Aorta (tissue), 5 donors: ENCODE measurements at regions not wholly inside any gene's neighbourhood (a gene's known extent, or its start where the extent isn't known, plus 50 kb on each side); places are given as distances from the start of the nearest gene placed in this dataset.

ENCODE experiments used
- ATAC-seq: fragments of 200-7000 bp; cut with Tn5 transposase; one replicate; pipeline ENCODE4 v1.9.1; 2022; ENCODE audit warnings: moderate library complexity; ENCODE audit not compliant: low FRiP score
- DNase-seq, 2 donors: peaks; one replicate each; pipeline ENCODE4 v3.0.0-alpha.2; 2020
- H3K27ac ChIP-seq, 2 donors: one replicate each; pipeline ENCODE4 v1.5.1; 2013; ENCODE audit warnings: low read length in 2 of 2, mild to moderate bottlenecking in 2 of 2, moderate library complexity in 2 of 2, control low read depth in 1 of 2, inconsistent platforms in 1 of 2, low read depth in 1 of 2
- H3K27me3 ChIP-seq, 2 donors: one replicate each; pipeline ENCODE4 v1.6.1; 2013; ENCODE audit warnings: control low read depth in 1 of 2, low read length in 1 of 2, mild to moderate bottlenecking in 1 of 2, moderate library complexity in 1 of 2; ENCODE audit not compliant: insufficient read depth in 2 of 2, control insufficient read depth in 1 of 2
- H3K36me3 ChIP-seq, 2 donors: one replicate each; pipeline ENCODE4 v1.6.1; 2013; ENCODE audit warnings: control low read depth in 1 of 2, low read length in 1 of 2, mild to moderate bottlenecking in 1 of 2; ENCODE audit not compliant: insufficient read depth in 2 of 2, control insufficient read depth in 1 of 2
- H3K4me1 ChIP-seq, 2 donors: one replicate each; pipeline ENCODE4 v1.6.1; 2013; ENCODE audit warnings: low read length in 2 of 2, control low read depth in 1 of 2, mild to moderate bottlenecking in 1 of 2, moderate library complexity in 1 of 2; ENCODE audit not compliant: insufficient read depth in 2 of 2, control insufficient read depth in 1 of 2
- H3K4me3 ChIP-seq, 2 donors: one replicate each; pipeline ENCODE4 v1.5.1; 2013; ENCODE audit warnings: low read length in 2 of 2, control low read depth in 1 of 2, mild to moderate bottlenecking in 1 of 2
- H3K9me3 ChIP-seq: one replicate; pipeline ENCODE4 v1.6.1; 2013; ENCODE audit warnings: mild to moderate bottlenecking, low read length; ENCODE audit not compliant: control insufficient read depth
- WGBS, 2 donors: extraction: QIAGEN DNeasy Blood & Tissue Kit; methylation state at CpG; one replicate each; pipeline ENCODE4 v1.1.7; 2013; 5-methylcytosine and 5-hydroxymethylcytosine counted together
- intact Hi-C, 2 donors: fragments of 100-400 bp; cut with DNase I; formaldehyde crosslinking; loops; one replicate each; pipeline versions ENCODE4 v1.14.2 to v1.15.0; 2022
- donor health status: healthy with polysubstance abuse.
- donor health status: Bipolar disorder and iron deficiency.
- donor health status: DM: no; HTN: no; CAD: no.
- donor health status: DM: no; HTN: no; CAD: no.
- donor health status: DM: yes; HTN: yes; CAD: no.

DNA sequence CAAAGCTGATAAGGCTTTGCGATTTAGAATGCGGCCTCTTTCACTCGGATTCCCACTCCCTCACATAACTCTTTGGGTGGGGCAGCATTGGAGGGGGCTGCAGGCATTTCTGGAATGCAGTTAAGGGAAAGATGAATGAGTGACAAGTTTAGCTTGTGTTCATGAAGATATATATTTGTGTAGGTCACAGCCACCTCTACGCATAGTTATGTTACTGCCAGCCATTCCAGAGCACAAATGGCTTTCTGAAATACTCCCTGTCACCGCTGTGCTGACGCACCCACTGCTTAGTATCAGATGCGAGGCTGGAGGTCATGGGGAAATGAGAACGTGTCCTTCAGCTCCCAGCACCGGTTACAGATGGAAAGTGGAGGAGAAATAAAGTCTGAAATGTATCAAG is 54.1 kb upstream of the ATP1A1 start:
- Histone ChIP-seq H3K4me1 (no peaks in the 10 kb centered on the region), H3K9me3 (no peaks in the 10 kb centered on the region), H3K27me3 (no peaks in the 10 kb centered on the region), H3K27ac (no peak overlapping the region), H3K4me3 (no peak overlapping the region), H3K36me3 (no peaks in the 10 kb centered on the region)
- ATAC-seq: no peak
- DNase-seq: no peak
- 54 to 61% methylated on average over 9 of the region's 9 CpGs for WGBS, 2 donors
- intact Hi-C loops: loop anchor here in 1 of 2 donors (10.0 kb wide), 1 partner anchor 194 kb away; no protein-coding TSS in a partner anchor

DNA sequence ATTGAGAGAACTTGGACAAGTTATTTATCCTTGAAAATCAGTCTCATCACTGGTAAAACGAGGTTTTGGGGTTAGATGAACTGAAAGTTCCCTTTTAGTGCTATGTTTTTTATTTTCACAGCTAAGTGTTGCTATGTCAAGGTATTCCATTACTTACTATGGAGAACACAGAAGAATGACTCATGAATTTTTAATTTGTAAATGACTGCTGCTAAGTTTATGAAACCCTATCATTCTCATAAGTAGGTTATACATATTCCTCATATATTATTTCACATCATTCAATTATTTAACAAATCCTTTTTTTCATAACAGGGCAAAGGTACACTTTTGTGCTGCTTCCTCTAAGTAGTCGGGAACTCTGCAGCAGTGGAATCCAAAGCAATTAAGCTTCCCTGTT is 52.2 kb upstream of the ATP1A1 start:
- H3K27me3 ChIP-seq: no peaks in the 10 kb centered on the region
- no peaks in the 10 kb centered on the region for H3K4me1 ChIP-seq
- intact Hi-C loops: no loop called here
- H3K27ac ChIP-seq: no peak overlapping the region
- ATAC-seq (no peak), DNase-seq (no peak)
- no peak overlapping the region for H3K4me3 ChIP-seq
- no peaks in the 10 kb centered on the region for H3K9me3 ChIP-seq
- WGBS, 2 donors: 74 to 79% methylated on average over 2 of the region's 2 CpGs
- H3K36me3 ChIP-seq: no peaks in the 10 kb centered on the region

DNA sequence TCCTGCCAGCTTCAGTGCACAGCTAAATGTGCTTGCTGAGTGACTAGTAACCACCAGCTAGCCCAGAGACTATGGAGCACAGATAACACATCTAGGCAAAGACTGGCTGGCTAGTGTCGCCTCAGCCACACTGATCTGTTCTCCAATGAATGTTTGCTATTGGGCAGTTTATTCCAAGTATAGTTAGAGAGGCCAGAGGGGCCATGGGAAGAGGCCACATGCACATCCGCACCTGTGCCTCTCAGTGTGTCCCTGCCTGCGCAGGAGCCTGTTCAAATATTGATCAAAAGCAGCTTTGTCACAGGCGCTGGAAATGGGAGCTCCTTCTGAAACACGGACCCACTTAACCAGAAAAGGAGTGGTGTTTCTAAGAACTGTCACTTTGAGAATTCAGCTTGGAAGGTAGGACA is 51.3 kb upstream of the ATP1A1 start:
- no peak overlapping the region for H3K4me3 ChIP-seq
- H3K36me3 ChIP-seq: no peaks in the 10 kb centered on the region
- no peak overlapping the region for H3K27ac ChIP-seq
- H3K9me3 ChIP-seq: no peaks in the 10 kb centered on the region
- intact Hi-C loops: no loop called here
- H3K27me3 ChIP-seq: no peaks in the 10 kb centered on the region
- H3K4me1 ChIP-seq: no peaks in the 10 kb centered on the region
- DNase-seq: no peak
- 92 to 93% methylated on average over 5 of the region's 5 CpGs for WGBS, 2 donors
- ATAC-seq: no peak

DNA sequence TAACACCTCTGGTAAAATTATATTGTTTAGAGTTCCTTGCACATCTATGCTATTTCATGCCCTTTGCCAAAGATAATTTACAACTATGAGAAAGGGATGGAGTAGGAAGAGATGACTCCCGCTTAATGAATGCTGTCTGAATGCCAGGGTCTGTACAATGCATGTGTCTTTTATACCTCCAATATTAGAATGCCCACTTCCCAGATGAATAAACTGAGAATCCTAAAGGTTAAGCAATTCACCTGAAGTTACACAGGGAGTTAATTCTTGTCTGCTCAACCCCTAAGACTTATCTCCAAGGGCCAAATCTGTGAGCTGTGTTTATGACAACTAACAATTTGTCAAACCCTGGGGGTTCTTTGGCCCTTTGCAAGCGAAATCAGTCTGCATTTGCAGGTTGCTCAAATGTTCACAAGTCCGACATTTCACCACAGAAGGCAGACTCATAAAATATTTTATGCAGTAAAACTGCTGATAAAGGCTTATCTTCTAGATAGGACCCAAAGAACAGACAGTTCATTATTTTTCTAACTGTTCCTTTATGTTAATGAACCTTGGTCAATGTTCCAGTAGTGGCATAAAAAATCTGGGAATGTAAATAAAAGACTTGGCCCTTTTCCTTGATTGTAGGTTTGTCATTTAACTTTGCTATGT is 50.2 kb upstream of the ATP1A1 start:
- H3K27ac ChIP-seq: no peak overlapping the region
- H3K36me3 ChIP-seq: no peaks in the 10 kb centered on the region
- DNase-seq (no peak), ATAC-seq (no peak)
- H3K4me1 ChIP-seq: no peaks in the 10 kb centered on the region
- WGBS, 2 donors: 66 to 80% methylated on average over 3 of the region's 3 CpGs
- H3K4me3 ChIP-seq: no peak overlapping the region
- intact Hi-C loops: no loop called here
- H3K27me3 ChIP-seq: no peaks in the 10 kb centered on the region
- no peaks in the 10 kb centered on the region for H3K9me3 ChIP-seq
